IMR-90 (cell line): ENCODE measurements at regions not wholly inside any gene's neighbourhood (a gene's known extent, or its start where the extent isn't known, plus 50 kb on each side); places are given as distances from the start of the nearest gene placed in this dataset.

Experiments
- ATAC-seq: fragments of 200-7000 bp; cut with Tn5 transposase; 2 replicates; pipeline ENCODE4 v1.9.1; 2020; ENCODE audit warnings: low read depth, mild to moderate bottlenecking, moderate library complexity
- BruUV-seq: library from RNA; stranded (reverse); fragments of 400-500 nt; replicated peaks from 2 replicates; lab custom pipeline; 2021; lab: Mats Ljungman, UMichigan
- CTCF ChIA-PET: fragments of 300-600 bp; formaldehyde crosslinking; extraction: SDS; loops from one replicate; lab custom pipeline; 2021; ENCODE audit warnings: antibody characterized with exemption; lab: Yijun Ruan, JAX
- POLR2A ChIA-PET: fragments of 300-600 bp; sonication (Branson Sonifier 250); formaldehyde crosslinking; loops from one replicate; lab custom pipeline; 2022; ENCODE audit warnings: antibody characterized with exemption; ENCODE audit not compliant: unreplicated experiment; lab: Charles Lee
- DNase-seq: peaks from one replicate; pipeline ENCODE4 v3.0.0; 2013
- H2AFZ ChIP-seq: replicated peaks from 2 replicates; pipeline ENCODE3; 2013; ENCODE audit warnings: low read length, mild to moderate bottlenecking; ENCODE audit not compliant: poor library complexity
- H2AK5ac ChIP-seq: 2 replicates; pipeline ENCODE4 v1.6.1; 2013; ENCODE audit warnings: low read depth, low read length, inconsistent platforms
- H2AK9ac ChIP-seq: replicated peaks from 2 replicates; pipeline ENCODE3; 2013; ENCODE audit warnings: mild to moderate bottlenecking, low read depth, low read length, moderate library complexity; ENCODE audit not compliant: poor library complexity
- H2BK120ac ChIP-seq: 2 replicates; pipeline ENCODE4 v1.6.1; 2013; ENCODE audit warnings: low read depth, low read length, inconsistent platforms
- H2BK15ac ChIP-seq: 3 replicates; pipeline ENCODE4 v1.6.1; 2013; ENCODE audit warnings: low read depth, low read length, inconsistent platforms
- H2BK20ac ChIP-seq: 2 replicates; pipeline ENCODE4 v1.6.1; 2013; ENCODE audit warnings: low read depth, mild to moderate bottlenecking, inconsistent platforms, low read length, moderate library complexity
- H2BK5ac ChIP-seq: 2 replicates; pipeline ENCODE4 v1.6.1; 2013; ENCODE audit warnings: mild to moderate bottlenecking, low read depth, low read length, inconsistent platforms; ENCODE audit not compliant: poor library complexity, severe bottlenecking
- H3K14ac ChIP-seq: replicated peaks from 2 replicates; pipeline ENCODE4 v1.6.1; 2013; ENCODE audit warnings: low read depth, low read length, inconsistent platforms
- H3K18ac ChIP-seq: 2 replicates; pipeline ENCODE4 v1.6.1; 2013; ENCODE audit warnings: low read depth, low read length, control low read depth
- H3K23ac ChIP-seq: 2 replicates; pipeline ENCODE4 v1.6.1; 2013; ENCODE audit warnings: low read depth, low read length, inconsistent platforms
- H3K27ac ChIP-seq: 2 replicates; pipeline ENCODE4 v1.5.1; 2013; ENCODE audit warnings: mild to moderate bottlenecking, control low read depth, low read length; ENCODE audit not compliant: insufficient read depth
- H3K27me3 ChIP-seq: 2 replicates; pipeline ENCODE4 v1.6.1; 2013; ENCODE audit warnings: low read length; ENCODE audit not compliant: control insufficient read depth, insufficient read depth
- H3K36me3 ChIP-seq: 2 replicates; pipeline ENCODE4 v1.6.1; 2013; ENCODE audit warnings: low read length, mixed read lengths; ENCODE audit not compliant: control insufficient read depth, insufficient read depth
- H3K4ac ChIP-seq: 2 replicates; pipeline ENCODE4 v1.6.1; 2013; ENCODE audit warnings: low read depth, low read length, inconsistent platforms
- H3K4me1 ChIP-seq: 2 replicates; pipeline ENCODE4 v1.6.1; 2013; ENCODE audit warnings: low read length, mixed read lengths; ENCODE audit not compliant: control insufficient read depth, insufficient read depth
- H3K4me2 ChIP-seq: 2 replicates; pipeline ENCODE4 v1.6.1; 2013; ENCODE audit warnings: low read depth, mild to moderate bottlenecking, control low read depth, low read length, moderate library complexity
- H3K4me3 ChIP-seq: 2 replicates; pipeline ENCODE4 v1.5.1; 2013; ENCODE audit warnings: low read depth, mild to moderate bottlenecking, control low read depth, low read length, moderate library complexity; ENCODE audit not compliant: insufficient read depth
- H3K56ac ChIP-seq: 2 replicates; pipeline ENCODE4 v1.6.1; 2013; ENCODE audit warnings: low read length, inconsistent platforms; ENCODE audit not compliant: insufficient read depth; ENCODE audit errors: extremely low read depth
- H3K79me1 ChIP-seq, 2 experiments: 2 replicates each; pipeline ENCODE4 v1.6.1; 2013; ENCODE audit warnings: low read length in 2 of 2, inconsistent platforms in 1 of 2, low read depth in 1 of 2
- H3K9ac ChIP-seq: 2 replicates; pipeline ENCODE4 v1.6.1; 2013; ENCODE audit warnings: low read depth, low read length, control low read depth
- H3K9me1 ChIP-seq: 2 replicates; pipeline ENCODE4 v1.6.1; 2013; ENCODE audit warnings: low read length, inconsistent platforms; ENCODE audit not compliant: insufficient read depth
- H3K9me3 ChIP-seq: 2 replicates; pipeline ENCODE4 v1.6.1; 2013; ENCODE audit warnings: low read length; ENCODE audit not compliant: control insufficient read depth, insufficient read depth
- H4K20me1 ChIP-seq: 2 replicates; pipeline ENCODE4 v1.6.1; 2013; ENCODE audit warnings: low read length, inconsistent platforms; ENCODE audit not compliant: insufficient read depth
- H4K5ac ChIP-seq: 2 replicates; pipeline ENCODE4 v1.6.1; 2013; ENCODE audit warnings: mild to moderate bottlenecking, low read depth, low read length, control low read depth
- H4K8ac ChIP-seq, 2 experiments: 2 replicates each; pipeline ENCODE4 v1.6.1; 2013; ENCODE audit warnings: low read depth in 2 of 2, low read length in 2 of 2, control low read depth in 1 of 2, inconsistent platforms in 1 of 2
- H4K91ac ChIP-seq: 2 replicates; pipeline ENCODE4 v1.6.1; 2013; ENCODE audit warnings: low read depth, low read length, inconsistent platforms; ENCODE audit not compliant: insufficient read depth
- CTCF ChIP-seq: conservative IDR thresholded peaks from 2 replicates; pipeline ENCODE4 v1.5.1; 2012; ENCODE audit warnings: mild to moderate bottlenecking, low read depth, low read length, improper control_type of control experiment
- MAZ ChIP-seq: IDR thresholded peaks from 2 replicates; pipeline ENCODE4 v1.6.1; 2012; ENCODE audit warnings: low read depth, mild to moderate bottlenecking, low read length, improper control_type of control experiment, moderate library complexity, borderline replicate concordance
- RAD21 ChIP-seq: IDR thresholded peaks from 2 replicates; pipeline ENCODE4 v1.6.1; 2012; ENCODE audit warnings: low read length, improper control_type of control experiment
- RFX5 ChIP-seq: IDR thresholded peaks from 2 replicates; pipeline ENCODE4 v1.8.0; 2012; ENCODE audit warnings: low read depth, mild to moderate bottlenecking, low read length, moderate library complexity
- SMC3 ChIP-seq: fragments of 150-350 bp; IDR thresholded peaks from 2 replicates; pipeline ENCODE4 v1.6.1; 2016; ENCODE audit warnings: low read depth, mild to moderate bottlenecking, antibody characterized with exemption, low read length, moderate library complexity
- WGBS, 2 experiments: methylation state at CpG; one replicate each; pipeline versions ENCODE4 v1.1.5 to v1.1.7; 2013; ENCODE audit warnings: missing lambda C conversion rate in 2 of 2; ENCODE audit not compliant: insufficient read length in 1 of 2; ENCODE audit errors: extremely low coverage in 2 of 2; 5-methylcytosine and 5-hydroxymethylcytosine counted together
- dilution Hi-C: fragments of 300-500 bp; cut with HindIII; formaldehyde crosslinking; loops from one replicate; pipeline ENCODE4 v1.14.3; 2018; ENCODE audit warnings: low sequenced_read_pairs; ENCODE audit not compliant: unreplicated experiment
- in situ Hi-C: fragments of 300-500 bp; cut with MboI; formaldehyde crosslinking; loops from 3 replicates; pipeline ENCODE4 v1.14.3; 2019; ENCODE audit warnings: low sequenced_read_pairs, inconsistent platforms, mixed read lengths
- intact Hi-C: fragments of 100-400 bp; cut with micrococcal nuclease; formaldehyde crosslinking; loops from 2 replicates; pipeline ENCODE4 v1.10.0; 2022
- TF ChIP-seq, protein P1 (sequence below): fragments of 150-350 bp; IDR thresholded peaks from 2 replicates; pipeline ENCODE4 v1.6.1; 2016; ENCODE audit warnings: low read depth, mild to moderate bottlenecking, low read length, moderate library complexity, borderline replicate concordance

DNA sequence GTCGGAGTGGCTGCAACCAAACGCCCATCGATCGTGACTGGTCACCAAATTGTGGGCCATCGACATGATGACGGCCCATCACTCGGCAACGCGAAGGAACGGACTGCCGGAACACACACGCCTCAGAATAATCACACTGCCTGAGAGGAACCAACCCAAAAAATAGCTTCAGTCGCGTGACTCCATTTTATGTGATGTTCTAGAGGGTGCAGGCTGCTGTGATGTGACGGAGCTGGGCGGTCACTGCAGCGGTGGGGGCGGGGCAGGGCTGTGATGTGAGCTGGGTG lies 174.6 kb downstream of the CTTN start:
- no peak overlapping the region for H3K18ac ChIP-seq
- ChIA-PET CTCF (no interaction called here), POLR2A (no interaction called here)
- H3K56ac ChIP-seq: no peak overlapping the region
- ATAC-seq (no peak), DNase-seq (no peak)
- no peak overlapping the region for H3K4me2 ChIP-seq
- no peak overlapping the region for H3K9ac ChIP-seq
- no peak overlapping the region for H2BK5ac ChIP-seq
- no peak overlapping the region for H3K4me3 ChIP-seq
- no peak overlapping the region for H2BK120ac ChIP-seq
- no peak overlapping the region for H3K23ac ChIP-seq
- H3K27ac ChIP-seq: no peak overlapping the region
- BruUV-seq: no TSS peak
- in situ Hi-C loops (no loop called here), intact Hi-C loops (no loop called here), dilution Hi-C loops (no loop called here)
- no peak overlapping the region for H2BK15ac ChIP-seq
- H4K8ac ChIP-seq: no peak overlapping the region
- no CpG with 5 or more reads among the region's 18 CpGs for WGBS, 2 experiments
- no peak for TF ChIP-seq RAD21
- TF ChIP-seq CTCF: no peak
- no peak for TF ChIP-seq SMC3
- TF ChIP-seq, protein P1, sequence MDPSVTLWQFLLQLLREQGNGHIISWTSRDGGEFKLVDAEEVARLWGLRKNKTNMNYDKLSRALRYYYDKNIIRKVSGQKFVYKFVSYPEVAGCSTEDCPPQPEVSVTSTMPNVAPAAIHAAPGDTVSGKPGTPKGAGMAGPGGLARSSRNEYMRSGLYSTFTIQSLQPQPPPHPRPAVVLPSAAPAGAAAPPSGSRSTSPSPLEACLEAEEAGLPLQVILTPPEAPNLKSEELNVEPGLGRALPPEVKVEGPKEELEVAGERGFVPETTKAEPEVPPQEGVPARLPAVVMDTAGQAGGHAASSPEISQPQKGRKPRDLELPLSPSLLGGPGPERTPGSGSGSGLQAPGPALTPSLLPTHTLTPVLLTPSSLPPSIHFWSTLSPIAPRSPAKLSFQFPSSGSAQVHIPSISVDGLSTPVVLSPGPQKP: no peak
- TF ChIP-seq MAZ: no peak
- no peak for TF ChIP-seq RFX5
- no peaks in the 10 kb centered on the region for H3K9me1 ChIP-seq
- peaks cover 2% of the 10 kb centered on the region; the same call in 1 of the 2 replicates for H3K4me1 ChIP-seq
- no peak overlapping the region for H2BK20ac ChIP-seq
- H4K5ac ChIP-seq: no peak overlapping the region
- no peaks in the 10 kb centered on the region for H3K79me1 ChIP-seq
- no peak overlapping the region for H3K4ac ChIP-seq
- H3K27me3 ChIP-seq: no peaks in the 10 kb centered on the region
- no peaks in the 10 kb centered on the region; the same call in 1 of the 2 replicates for H4K20me1 ChIP-seq
- no peak overlapping the region for H2AK5ac ChIP-seq
- no peaks in the 10 kb centered on the region for H3K36me3 ChIP-seq
- no peak overlapping the region for H2AFZ ChIP-seq
- no peak overlapping the region for H3K14ac ChIP-seq
- H4K91ac ChIP-seq: no peak overlapping the region
- no peak overlapping the region for H2AK9ac ChIP-seq
- H3K9me3 ChIP-seq: no peaks in the 10 kb centered on the region
